GM12872 (cell line): ENCODE measurements at regions not wholly inside any gene's neighbourhood (a gene's known extent, or its start where the extent isn't known, plus 50 kb on each side); places are given as distances from the start of the nearest gene placed in this dataset.

Experiments used
- CTCF ChIP-seq: IDR thresholded peaks from 3 replicates; pipeline ENCODE4 v1.5.1; 2011; ENCODE audit warnings: low read depth, mild to moderate bottlenecking, low read length, moderate library complexity; ENCODE audit not compliant: insufficient read depth

- TF ChIP-seq CTCF = no peak
These were observed 1022.5 kb downstream of the TBC1D22A start for GRCh38 chr22:47784991-47785390.

- no peak for TF ChIP-seq CTCF
These were observed 1022.0 kb downstream of the TBC1D22A start for GRCh38 chr22:47784367-47784983.

- no peak for TF ChIP-seq CTCF
These were observed 1021.2 kb downstream of the TBC1D22A start for GRCh38 chr22:47783433-47784366.

- TF ChIP-seq CTCF = no peak
These were observed 1020.1 kb downstream of the TBC1D22A start for GRCh38 chr22:47782328-47783075.

- TF ChIP-seq CTCF = no peak
These were observed 1019.1 kb downstream of the TBC1D22A start for GRCh38 chr22:47781427-47782111.

- TF ChIP-seq CTCF = no peak
These were observed 1018.6 kb downstream of the TBC1D22A start for GRCh38 chr22:47781024-47781423.

GRCh38 chr22:47780281-47780875 is 1017.9 kb downstream of the TBC1D22A start:
- TF ChIP-seq CTCF = no peak
